ENCODE measurements at regions not wholly inside any gene's neighbourhood (a gene's known extent, or its start where the extent isn't known, plus 50 kb on each side); places are given as distances from the start of the nearest gene placed in this dataset.

GRCh38 chr7:45244981-45245380 is 87.4 kb downstream of the RAMP3 start:
- ATAC-seq = no peak
- Histone ChIP-seq H3K27me3 (peaks cover 39% of the 10 kb centered on the region), H3K9me3 (peaks cover 0 to 6% (median 0%) of the 10 kb centered on the region in 3 donors), H3K27ac (no peak overlapping the region), H3K4me3 (no peak overlapping the region), H3K36me3 (no peaks in the 10 kb centered on the region), H3K4me1 (no peaks in the 10 kb centered on the region)
- no peak for TF ChIP-seq CTCF (IDR thresholded peaks at IDR 0.05)
- no peak for TF ChIP-seq POLR2AphosphoS5 (IDR thresholded peaks at IDR 0.05)
- no peak for TF ChIP-seq POLR2A (IDR thresholded peaks at IDR 0.05)
- TF ChIP-seq EP300 (IDR thresholded peaks at IDR 0.05) = no peak
- WGBS, 2 donors (ENCODE audit: low coverage in 1 of 2) = 89 to 94% methylated on average over 2 of the region's 2 CpGs

- no peak overlapping the region for H3K27ac ChIP-seq
Observed at GRCh38 chr7:45246339-45246738, 88.7 kb downstream of the RAMP3 start.

GRCh38 chr7:45252248-45252647 is 94.7 kb downstream of the RAMP3 start:
- no peaks in the 10 kb centered on the region for H3K36me3 ChIP-seq
- no peak overlapping the region for H3K27ac ChIP-seq
- no peak for TF ChIP-seq POLR2A (IDR thresholded peaks at IDR 0.05)
- no peak for TF ChIP-seq EP300 (IDR thresholded peaks at IDR 0.05)
- TF ChIP-seq CTCF (IDR thresholded peaks at IDR 0.05) = no peak
- no peak for TF ChIP-seq POLR2AphosphoS5 (IDR thresholded peaks at IDR 0.05)
- H3K4me3 ChIP-seq = no peak overlapping the region
- no peak for ATAC-seq
- peaks cover 18% of the 10 kb centered on the region for H3K27me3 ChIP-seq
- peaks cover 0 to 6% (median 0%) of the 10 kb centered on the region in 3 donors for H3K9me3 ChIP-seq
- no peaks in the 10 kb centered on the region for H3K4me1 ChIP-seq
- 68 to 93% methylated on average over 2 to 5 of the region's 6 CpGs for WGBS, 2 donors (ENCODE audit: low coverage in 1 of 2)

More at GRCh38 chr7:45246339-45246738, 88.7 kb downstream of the RAMP3 start:
- TF ChIP-seq POLR2A (IDR thresholded peaks at IDR 0.05) (no peak), CTCF (IDR thresholded peaks at IDR 0.05) (no peak), POLR2AphosphoS5 (IDR thresholded peaks at IDR 0.05) (no peak), EP300 (IDR thresholded peaks at IDR 0.05) (no peak)
- no peaks in the 10 kb centered on the region for H3K4me1 ChIP-seq
- H3K4me3 ChIP-seq = no peak overlapping the region
- H3K36me3 ChIP-seq = no peaks in the 10 kb centered on the region
- H3K9me3 ChIP-seq = peaks cover 0 to 6% (median 0%) of the 10 kb centered on the region in 3 donors
- ATAC-seq = no peak
- peaks cover 30% of the 10 kb centered on the region for H3K27me3 ChIP-seq
- 60 to 61% methylated on average over 3 of the region's 3 CpGs for WGBS, 2 donors (ENCODE audit: low coverage in 1 of 2)

- peaks cover 12% of the 10 kb centered on the region for H3K27me3 ChIP-seq
- peaks cover 0 to 2% (median 0%) of the 10 kb centered on the region in 3 donors for H3K9me3 ChIP-seq
- H3K27ac ChIP-seq = no peak overlapping the region
- H3K4me3 ChIP-seq = no peak overlapping the region
- no peaks in the 10 kb centered on the region for H3K36me3 ChIP-seq
- no peak for ATAC-seq
- no peaks in the 10 kb centered on the region for H3K4me1 ChIP-seq
- TF ChIP-seq EP300 (IDR thresholded peaks at IDR 0.05) = no peak
Observed at GRCh38 chr7:45252857-45253256, 95.3 kb downstream of the RAMP3 start.

- no peaks in the 10 kb centered on the region for H3K36me3 ChIP-seq
- ATAC-seq = no peak
- peaks cover 12% of the 10 kb centered on the region for H3K27me3 ChIP-seq
- H3K9me3 ChIP-seq = no peaks in the 10 kb centered on the region
- no peaks in the 10 kb centered on the region for H3K4me1 ChIP-seq
- WGBS, 2 donors (ENCODE audit: low coverage in 1 of 2) = 56% methylated on average over 1 of the region's 1 CpG; no CpG with 5 or more reads in 1 of the 2 donors
- no peak overlapping the region for H3K27ac ChIP-seq
- TF ChIP-seq POLR2A (IDR thresholded peaks at IDR 0.05) (no peak), POLR2AphosphoS5 (IDR thresholded peaks at IDR 0.05) (no peak), EP300 (IDR thresholded peaks at IDR 0.05) (no peak), CTCF (IDR thresholded peaks at IDR 0.05) (no peak)
- H3K4me3 ChIP-seq = no peak overlapping the region
Observed at GRCh38 chr7:45253368-45253767, 95.8 kb downstream of the RAMP3 start.

Measured in gastroesophageal sphincter (tissue), 4 donors.